ENCODE measurements at regions not wholly inside any gene's neighbourhood (a gene's known extent, or its start where the extent isn't known, plus 50 kb on each side); places are given as distances from the start of the nearest gene placed in this dataset.
"Not testable (repeated sequence)": the region's sequence is repeated elsewhere in the genome, so short reads cannot be mapped to it uniquely, and the experiment has no call there.

DNA sequence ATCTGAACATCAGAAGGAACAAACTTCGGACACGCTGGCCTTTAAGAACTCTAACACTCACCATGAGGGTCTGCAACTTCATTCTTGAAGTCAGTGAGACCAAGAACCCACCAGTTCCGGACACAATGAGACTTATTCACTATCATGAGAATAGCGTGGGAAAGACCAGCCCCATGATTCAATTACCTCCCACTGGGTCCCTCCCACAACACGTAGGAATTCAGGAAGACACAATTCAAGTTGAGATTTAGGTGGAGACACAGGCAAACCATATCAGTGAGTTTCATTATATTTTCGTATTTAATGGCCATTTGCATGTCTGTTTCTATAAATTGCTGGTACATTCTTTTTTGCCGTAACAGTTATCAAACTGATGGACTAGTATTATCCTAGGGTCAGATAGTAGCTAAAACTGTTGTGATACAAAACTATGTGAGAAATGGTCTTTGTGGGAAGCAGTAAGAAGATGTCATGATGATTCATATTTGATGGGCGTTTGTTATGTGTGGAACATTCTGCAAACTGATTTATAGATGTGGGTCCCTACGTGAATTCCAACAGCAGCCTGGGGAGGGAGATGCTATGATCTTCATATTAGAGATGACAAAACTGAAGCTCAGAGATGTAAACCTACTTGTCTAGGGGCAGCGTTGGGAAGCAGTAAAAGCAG, 282.4 kb upstream of the TMEM132C start:
- DNase-seq, result no peak

DNA sequence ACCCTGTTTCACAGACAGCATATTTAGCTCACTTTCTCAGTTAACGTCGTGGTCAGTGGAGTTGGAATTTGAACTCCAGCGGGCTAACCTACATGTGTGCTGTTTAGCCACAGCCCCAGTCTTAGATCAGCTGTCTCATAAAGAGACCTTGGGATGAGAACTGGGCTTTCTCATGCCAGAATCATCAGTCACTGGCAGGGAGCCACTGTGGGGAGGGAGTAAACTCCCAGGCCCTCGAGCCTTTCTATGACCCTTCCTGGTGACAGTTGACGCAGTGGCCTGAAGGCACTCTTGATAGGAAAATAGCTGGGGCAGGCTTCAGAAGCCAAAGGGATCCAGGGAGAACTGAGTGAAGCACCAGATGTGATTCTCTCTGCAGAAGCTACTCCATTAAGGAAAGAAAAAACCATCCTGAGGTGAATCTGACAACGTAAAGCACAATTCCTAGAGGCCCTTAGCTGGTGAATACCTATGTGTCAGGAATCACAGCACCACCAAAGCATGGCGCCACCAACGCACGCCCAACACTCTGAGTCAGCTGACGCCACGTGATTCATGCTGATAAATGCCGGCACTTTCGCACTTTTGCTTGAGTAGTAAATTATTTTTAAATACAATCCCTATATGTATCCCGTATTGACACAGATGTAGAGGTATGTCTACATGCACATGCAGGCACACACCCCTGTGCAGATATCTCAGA, 279.6 kb upstream of the TMEM132C start:
- DNase-seq, result no peak

DNA sequence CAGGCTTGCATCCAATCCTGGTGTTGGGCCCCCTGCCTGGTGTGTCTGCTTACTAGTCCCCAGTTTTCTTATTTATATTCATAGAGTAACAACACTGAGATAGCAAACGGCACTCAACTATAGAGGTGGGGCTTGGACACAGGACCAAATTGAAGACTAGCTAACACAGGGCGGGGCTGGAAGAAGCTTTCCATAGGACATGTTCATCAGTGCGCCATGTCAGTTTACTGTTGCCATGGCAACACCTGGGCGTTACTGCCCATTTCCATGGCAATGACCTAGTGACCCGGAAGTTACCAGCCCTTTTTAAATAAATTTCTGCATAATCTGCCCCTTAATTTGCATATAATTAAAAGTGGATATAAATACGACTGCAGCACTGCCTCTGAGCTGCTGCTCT, 275.5 kb upstream of the TMEM132C start:
- DNase-seq, result no peak

DNA sequence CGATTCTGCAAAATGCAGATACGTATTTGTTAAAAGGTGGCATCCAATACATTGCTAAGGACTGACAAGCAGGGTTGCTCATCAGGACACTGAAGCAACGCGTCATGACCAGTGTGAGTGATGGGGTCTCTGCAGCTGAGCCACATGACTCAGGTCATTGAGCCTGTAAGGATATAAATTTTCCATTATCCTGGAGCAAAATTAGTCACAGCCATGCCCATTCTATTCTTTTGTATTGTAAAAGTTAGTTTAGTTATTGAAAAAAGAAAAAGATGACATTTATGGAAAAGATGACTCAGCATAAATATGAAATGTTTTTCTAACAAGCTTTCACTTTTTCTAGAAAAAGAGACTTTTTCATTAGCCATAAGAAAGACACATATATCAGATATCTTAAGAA, 268.0 kb upstream of the TMEM132C start:
- DNase-seq, result no peak

DNA sequence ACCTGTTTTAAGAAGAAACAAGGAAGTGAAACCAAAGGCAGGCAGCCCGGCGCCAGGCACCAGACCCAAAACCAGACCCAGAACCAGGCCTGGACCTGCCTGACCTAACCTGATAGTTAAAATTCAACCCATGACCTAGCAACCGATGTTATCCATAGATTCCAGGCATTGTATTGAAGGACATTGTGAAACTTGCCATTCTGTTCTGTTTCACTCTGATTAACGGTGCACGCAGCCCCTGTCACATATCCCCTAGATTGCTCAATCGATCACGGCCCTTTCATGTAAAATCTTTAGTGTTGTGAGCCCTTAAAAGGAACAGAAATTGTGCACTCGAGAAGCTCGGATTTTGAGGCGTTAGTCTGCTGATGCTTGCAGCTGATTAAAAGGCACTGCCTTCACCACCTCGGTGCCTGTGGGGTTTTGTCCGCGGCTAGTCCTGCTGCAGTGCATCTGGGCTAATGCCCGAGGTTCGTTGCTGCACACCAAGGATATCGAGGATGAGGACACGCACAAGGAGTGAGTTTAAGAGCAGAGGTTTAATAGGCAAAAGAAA, 262.5 kb upstream of the TMEM132C start:
- DNase-seq, result no peak

DNA sequence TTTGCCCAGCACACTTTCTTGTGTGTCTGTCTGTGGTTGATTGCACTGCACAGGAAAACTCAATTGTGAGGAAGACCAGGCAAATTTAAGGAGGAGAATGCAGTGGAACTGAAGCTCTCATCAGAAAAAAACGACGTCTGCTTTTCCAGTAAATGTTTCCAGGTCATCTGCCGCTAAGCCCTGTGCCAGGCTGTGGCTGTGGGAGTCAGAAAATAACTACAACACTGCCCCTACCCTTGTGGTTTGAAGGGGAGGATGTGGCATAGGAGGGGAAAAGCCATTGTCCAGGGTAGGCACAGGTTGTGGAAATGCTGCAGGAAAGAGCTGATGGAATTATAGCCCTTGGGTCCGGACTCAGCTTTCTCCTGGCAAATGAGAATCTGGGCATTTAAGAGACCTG, 259.7 kb upstream of the TMEM132C start:
- DNase-seq, result no peak

DNA sequence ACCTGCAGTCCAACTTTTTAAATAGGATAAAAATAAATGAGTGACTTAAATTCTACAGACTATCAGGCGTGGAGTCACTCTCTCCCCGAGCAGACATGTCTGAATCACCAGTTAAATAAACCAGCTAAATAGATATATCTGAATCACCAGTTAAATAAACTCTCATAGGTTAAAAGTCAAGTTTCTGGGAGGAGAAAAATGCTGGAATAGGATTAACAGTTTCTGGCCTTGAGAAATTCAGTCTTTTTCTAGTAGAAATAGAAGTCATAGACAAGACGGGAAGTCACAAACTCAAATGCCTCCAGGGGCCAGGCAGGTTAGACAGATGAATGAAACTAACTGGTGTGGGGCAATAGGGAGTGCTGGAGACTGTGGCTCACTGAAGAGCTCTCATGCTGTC, 258.6 kb upstream of the TMEM132C start:
- no peak for DNase-seq

DNA sequence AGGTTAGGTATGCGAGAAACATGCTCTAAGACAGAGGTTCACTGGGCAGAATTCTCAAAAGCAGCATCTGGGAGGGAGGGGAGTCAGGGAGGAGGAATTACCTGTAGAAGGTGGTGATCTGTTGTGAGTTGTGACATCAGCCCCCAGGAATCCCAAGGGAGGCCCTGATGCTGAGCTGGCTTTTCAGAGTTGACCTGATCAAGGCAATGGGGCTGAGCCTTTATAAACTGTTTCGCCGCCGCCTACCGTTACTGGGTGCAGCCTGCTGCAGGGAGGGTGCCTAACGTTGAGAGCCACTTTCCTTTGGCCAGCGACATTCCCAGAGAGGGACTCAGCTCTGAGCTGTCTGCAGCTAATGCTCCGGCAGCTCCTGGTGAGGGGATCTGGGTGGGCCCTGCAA, 257.9 kb upstream of the TMEM132C start:
- DNase-seq, result no peak

DNA sequence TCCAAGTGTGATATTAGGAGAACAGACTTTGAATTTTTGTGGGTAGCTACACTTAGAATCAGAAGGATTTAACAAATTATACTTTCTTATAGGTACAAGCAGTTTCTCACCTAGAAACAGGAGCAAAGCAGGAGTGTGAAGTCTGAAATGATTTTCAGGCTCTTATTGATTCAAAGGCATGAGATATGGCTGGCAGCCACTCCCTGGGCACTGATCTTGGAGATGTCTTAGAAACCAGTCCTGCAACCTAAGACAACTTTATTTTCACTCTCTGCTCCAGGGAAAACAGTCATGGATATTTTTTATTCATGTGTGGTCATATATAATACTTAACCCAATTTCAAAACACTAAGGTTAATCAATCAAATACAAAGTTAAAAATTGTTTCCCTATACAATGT, 254.9 kb upstream of the TMEM132C start:
- no peak for DNase-seq

DNA sequence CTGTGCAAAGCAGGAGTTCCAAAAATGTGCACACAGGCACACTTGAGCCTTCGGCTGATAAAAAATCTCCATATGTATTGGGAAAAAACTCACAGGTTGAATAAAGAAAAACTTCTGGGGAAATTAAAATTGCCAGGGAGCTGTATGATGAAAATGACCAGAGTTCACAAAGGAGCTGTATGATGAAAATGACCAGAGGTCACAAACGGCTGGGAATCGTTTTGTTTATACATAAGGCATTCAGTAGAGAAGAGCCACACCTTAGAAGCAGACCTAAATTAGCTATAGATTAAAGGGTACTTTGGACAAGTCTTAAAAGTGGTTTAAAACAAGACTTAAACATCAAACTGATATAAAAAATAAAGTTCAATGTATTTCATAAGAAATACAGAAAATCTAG, 251.7 kb upstream of the TMEM132C start:
- no peak for DNase-seq

DNA sequence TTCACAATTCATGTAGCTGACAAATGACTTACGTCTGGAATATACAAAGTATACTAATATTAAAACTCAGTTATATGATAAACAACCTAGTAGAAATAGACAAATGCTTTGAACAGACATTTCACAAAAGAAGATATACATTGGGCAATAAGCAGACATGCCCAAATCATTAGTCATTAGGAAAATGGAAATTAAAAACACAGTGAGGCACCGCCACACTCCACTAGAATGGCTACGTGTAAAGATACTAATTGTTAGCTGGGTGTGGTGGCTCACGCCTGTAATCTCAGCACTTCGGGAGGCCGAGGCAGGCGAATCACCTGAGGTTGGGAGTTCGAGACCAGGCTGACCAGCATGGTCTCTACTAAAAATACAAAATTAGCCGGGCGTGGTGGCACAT, 248.9 kb upstream of the TMEM132C start:
- DNase-seq, result no peak

DNA sequence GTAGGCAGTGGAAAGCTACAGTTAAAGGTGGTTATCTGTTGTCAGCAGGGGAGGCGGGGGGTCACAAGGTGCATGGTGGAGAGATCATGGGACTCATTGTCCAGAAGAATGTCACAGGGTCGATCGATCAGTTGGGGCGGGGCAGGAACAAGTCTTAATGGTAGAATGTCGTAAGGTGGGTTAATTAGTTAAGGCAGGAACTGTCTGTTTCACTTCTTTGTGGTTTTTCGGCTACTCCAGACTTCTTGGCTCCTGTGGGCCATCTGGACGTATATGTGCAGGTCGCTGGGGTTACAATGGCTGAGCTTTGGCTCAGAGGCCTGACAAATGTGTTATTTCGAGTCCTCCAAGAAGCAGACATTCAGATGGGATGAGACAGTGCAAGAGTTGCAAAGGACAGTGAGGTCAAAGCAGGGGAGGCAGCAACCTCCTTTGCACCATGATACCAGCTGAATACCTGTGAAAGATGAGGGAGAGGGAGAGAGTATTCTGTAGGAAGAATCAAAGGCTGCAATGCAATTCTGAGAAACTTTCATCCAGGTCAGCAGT, 246.9 kb upstream of the TMEM132C start:
- DNase-seq, result no peak

DNA sequence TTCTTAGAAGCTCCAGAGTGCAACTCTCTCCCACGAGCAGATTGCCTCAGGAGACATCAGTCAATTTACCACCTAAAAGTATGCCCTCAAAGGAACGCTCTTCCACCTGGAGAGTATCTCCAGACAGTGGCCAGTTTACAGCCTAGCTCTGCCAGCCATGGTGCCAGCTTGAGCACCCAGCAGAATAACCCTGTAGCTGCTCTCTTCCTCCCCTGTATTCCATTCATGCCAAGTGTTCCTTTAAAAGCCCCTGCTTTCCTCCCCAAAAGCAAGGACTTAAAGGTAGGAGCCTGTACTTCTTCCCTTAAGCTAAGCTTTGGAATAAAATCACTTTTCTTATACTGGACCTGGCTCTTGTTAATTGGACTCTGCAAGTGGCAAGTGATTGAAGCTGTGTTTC, 245.4 kb upstream of the TMEM132C start:
- no peak for DNase-seq

DNA sequence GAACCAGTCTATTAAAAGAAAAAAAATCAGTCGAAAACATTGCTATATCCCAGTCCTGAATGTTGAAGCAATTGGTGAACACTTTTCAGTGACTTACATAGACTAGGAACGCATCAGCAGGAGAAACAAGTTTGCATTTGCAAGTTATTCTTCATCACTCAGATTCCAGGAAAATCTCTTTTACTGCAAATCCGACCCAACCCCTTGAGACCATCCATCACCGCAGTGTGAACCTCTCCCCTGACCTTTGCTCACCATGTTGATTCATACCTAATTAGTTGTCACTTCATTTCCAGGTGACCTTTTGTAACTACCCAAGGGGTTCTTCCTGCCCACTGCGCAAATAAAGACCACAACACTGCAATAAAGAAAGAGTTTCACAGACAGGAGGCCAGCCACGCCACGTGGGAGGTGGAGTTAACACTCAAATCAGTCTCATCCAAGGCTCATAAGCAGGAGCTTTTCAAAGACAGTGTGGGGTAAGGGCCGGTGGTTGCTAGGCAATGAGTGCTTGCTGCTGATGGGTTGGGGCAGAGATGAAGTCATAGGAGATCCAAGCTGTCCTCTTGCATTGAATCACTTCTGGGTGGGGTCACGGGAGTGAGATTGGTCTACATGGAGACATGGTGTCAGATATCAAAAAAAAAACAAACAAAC, 241.3 kb upstream of the TMEM132C start:
- no peak for DNase-seq

DNA sequence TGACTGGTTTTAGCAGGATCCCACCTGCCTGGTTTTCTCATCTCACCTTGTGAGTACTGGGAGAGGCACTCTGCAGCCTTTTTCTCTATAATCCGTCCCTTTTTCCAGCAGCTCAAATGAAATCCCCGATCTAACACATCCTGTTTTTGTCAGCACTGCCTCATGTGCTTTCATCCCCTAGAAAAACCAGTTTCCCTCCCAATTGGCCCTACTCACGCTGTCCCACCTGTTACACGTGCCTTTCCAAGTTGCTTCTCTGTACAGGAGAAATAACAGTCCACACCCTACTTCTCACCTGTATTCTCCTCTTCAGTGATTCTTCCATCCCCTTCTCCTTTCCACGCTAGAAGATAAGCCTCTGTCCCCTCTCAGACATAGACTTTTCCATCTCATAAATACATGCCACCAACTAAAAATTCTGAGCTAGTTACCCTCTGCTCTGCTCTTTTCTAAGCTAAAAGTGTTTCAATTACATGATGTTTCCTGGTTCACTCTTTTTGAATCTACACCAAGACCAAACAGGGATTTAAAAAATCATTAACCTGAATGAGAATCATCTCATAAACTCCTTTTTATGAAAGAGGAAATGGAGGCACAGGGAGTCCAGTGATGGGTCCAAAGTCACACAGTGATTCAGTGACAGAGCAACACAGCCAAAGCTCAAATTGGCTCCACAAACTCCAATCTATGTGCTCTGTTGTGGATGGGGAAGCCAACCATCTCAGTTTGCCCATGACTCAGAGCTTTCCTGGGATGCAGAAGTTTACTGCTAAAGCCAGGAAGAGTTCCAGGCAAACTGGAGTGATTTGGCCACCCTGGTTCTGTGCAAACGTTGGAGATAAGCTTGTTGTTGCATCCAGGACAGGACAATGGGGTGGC, 240.0 kb upstream of the TMEM132C start:
- DNase-seq, result no peak

DNA sequence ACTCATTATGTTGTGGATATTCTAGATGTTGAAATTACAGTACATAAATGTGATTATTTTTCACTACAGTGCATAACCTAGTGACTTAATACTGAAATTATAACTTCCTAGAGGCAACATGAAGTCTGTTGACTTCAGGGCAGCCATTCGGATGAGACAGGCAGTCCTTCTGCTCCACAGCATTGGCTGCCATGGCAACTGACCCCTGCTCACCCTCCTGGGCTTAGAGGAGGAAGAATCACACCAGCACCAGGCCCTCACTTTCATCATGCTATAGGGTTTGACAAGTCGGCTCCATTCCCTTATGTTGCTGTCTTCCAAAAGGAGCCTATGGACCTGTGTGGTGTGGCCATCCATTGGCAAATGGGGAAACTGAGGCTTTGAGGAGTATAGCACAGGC, 233.5 kb upstream of the TMEM132C start:
- no peak for DNase-seq

DNA sequence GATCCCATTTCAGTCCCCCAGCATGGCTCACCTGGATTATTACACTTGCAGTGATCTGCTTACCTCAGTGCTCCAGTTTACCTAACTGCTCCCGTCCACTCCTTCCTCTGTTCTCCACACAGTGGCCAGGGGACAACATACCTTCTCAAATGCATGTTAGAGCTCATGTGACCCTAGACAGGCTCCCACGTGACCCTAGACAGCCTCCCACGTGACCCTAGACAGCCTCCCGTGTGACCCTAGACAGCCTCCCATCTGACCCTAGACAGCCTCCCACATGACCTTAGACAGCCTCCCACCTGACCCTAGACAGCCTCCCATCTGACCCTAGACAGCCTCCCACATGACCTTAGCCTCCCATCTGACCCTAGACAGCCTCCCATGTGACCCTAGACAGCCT, 226.0 kb upstream of the TMEM132C start:
- DNase-seq, result no peak

DNA sequence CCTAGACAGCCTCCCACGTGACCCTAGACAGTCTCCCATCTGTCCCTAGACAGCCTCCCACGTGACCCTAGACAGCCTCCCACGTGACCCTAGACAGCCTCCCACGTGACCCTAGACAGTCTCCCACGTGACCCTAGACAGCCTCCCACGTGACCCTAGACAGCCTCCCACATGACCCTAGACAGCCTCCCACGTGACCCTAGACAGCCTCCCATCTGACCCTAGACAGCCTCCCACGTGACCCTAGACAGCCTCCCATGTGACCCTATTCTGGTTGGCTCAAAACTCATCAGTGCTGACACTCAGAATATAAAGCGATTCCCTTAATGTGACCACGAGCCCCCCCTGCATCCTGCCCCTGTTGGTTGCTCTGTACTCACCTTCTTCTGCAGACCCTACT, 224.7 kb upstream of the TMEM132C start:
- not testable (repeated sequence) for DNase-seq

DNA sequence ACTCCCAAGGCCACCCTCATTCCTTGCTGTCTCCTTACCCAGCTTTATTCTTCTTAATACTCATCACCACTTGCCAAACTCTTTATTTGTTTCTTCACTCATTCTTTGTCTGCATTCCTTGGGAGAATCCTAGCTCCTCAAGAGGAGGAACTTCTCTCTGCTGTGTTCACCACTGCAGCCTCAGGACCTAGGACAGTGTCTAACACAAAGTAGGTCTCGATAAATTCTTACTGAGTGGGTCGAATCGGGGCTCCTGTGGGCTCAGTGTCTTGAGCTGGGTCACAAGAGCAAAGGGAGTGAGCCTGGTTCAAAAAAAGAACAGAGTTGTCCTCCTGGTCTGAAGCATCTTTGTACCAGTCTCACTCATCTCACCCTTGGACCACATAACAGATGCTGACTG, 224.1 kb upstream of the TMEM132C start:
- no peak for DNase-seq

DNA sequence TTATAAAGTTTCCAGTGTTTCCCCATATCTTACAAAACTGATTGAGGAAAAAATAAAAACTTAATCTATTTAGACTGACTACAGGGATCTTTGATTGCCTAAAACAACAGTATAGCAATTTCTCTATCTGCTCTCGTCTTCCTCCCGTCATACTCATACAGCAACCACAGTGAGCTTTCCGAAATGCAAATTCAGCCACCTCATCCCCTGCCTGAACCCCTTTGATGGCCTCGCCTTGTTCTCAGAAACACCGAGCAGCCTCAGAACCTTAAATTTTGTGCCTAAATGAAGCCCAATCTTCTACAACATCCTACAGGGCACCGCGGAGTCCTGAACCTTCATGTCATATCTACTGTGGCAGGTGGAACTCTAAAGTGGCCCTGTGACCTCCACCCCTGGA, 223.7 kb upstream of the TMEM132C start:
- DNase-seq, result no peak

DNA sequence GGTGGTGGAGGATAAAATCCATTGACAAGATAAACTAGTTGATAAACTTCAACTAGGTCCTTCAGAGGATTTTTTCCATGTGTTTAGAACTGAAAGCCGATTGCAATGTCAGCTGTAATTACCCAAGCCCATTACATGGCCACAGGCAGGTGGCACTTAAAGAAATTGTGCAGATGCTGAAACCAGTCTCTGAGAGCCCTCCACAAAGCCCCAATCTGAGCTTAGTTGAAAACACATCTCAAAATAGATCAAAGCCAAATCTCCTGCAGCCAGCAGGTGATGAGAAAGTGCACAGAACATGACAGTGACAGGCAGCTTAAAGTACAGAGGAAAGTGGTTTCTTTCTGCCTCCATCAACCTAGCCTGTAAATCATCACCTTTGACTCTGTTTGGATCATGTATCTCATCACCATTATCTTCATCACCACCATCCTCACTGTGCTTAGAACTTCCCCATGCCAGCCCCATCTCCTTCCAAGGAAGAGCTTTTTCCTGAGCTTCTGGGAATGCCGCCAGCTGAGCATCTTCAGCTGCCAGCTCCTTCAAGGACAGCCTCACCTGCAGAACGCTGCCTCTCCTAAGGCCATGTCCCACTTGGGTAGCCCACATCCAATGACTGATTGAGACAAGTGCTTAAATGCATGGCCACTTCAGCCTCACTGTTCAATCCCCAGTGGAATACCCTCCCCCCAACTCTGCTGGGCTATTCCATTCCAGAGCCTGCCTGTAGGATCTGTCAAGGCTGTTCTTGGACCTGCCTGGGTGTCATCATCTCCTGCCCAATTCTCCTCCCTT, 219.5 kb upstream of the TMEM132C start:
- DNase-seq, result no peak

DNA sequence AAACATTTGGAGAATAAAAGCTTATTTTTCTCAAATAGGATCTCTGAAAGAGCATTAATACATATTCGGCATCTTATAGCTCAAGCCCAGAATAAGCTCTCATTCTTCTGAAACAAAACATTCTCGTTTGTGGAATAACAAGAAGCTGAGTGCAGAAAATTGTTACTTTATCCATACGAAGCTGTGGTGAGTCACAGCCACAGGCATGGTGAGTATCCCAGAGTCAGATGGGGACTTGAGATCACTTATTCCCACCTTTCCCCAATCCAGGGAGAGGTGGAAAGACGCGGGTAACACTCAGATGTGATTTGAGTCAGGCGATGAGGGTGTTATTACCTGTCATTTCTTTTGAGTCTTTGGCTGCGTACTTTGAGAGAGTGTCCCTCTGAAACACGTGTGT, 214.6 kb upstream of the TMEM132C start:
- no peak for DNase-seq

All from GF-D8 (cell line).